ENCODE measurements at regions not wholly inside any gene's neighbourhood (a gene's known extent, or its start where the extent isn't known, plus 50 kb on each side); places are given as distances from the start of the nearest gene placed in this dataset.

DNA sequence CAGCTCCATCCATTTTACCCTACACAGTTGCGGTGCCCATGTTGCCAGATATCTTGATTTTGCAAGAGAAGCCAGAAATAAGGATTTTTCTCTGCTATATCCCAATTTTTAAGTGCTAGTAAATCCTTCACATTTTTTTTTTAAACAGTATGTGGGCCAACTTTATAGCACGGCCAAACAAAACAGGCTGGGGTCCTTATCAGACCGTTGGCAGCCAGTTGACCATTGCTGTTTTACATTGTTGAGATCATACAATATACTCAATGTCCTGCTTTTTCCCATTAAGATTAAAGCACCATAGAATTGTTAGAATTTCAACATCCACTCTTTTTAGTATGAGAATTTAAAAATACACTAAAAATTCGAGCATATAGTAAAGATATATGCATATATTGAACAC lies 150.9 kb downstream of the SPCS3 start:
- no peak for TF ChIP-seq POLR2A (IDR thresholded peaks at IDR 0.05)
- TF ChIP-seq, protein P1, sequence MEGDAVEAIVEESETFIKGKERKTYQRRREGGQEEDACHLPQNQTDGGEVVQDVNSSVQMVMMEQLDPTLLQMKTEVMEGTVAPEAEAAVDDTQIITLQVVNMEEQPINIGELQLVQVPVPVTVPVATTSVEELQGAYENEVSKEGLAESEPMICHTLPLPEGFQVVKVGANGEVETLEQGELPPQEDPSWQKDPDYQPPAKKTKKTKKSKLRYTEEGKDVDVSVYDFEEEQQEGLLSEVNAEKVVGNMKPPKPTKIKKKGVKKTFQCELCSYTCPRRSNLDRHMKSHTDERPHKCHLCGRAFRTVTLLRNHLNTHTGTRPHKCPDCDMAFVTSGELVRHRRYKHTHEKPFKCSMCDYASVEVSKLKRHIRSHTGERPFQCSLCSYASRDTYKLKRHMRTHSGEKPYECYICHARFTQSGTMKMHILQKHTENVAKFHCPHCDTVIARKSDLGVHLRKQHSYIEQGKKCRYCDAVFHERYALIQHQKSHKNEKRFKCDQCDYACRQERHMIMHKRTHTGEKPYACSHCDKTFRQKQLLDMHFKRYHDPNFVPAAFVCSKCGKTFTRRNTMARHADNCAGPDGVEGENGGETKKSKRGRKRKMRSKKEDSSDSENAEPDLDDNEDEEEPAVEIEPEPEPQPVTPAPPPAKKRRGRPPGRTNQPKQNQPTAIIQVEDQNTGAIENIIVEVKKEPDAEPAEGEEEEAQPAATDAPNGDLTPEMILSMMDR (IDR thresholded peaks at IDR 0.05) = no peak

Measured in thyroid gland (tissue), 4 donors.